Lung (tissue), 11 donors: ENCODE measurements at regions not wholly inside any gene's neighbourhood (a gene's known extent, or its start where the extent isn't known, plus 50 kb on each side); places are given as distances from the start of the nearest gene placed in this dataset.

Experiments used
- ATAC-seq: fragments of 200-7000 bp; cut with Tn5 transposase; one replicate; pipeline ENCODE4 v1.9.1; 2020; ENCODE audit warnings: moderate number of reproducible peaks; ENCODE audit not compliant: insufficient read depth, low FRiP score
- DNase-seq, 3 donors: peaks; one replicate each; pipeline ENCODE4 v3.0.0-alpha.2; 2013 to 2017
- H3K27ac ChIP-seq, 2 donors: one replicate each; pipeline ENCODE4 v1.5.1; 2013; ENCODE audit warnings: mild to moderate bottlenecking in 2 of 2, moderate library complexity in 2 of 2, control low read depth in 1 of 2, inconsistent platforms in 1 of 2, low read depth in 1 of 2, low read length in 1 of 2
- H3K27me3 ChIP-seq, 3 donors: one replicate each; pipeline ENCODE4 v1.5.1; 2013; ENCODE audit warnings: low read length in 2 of 3; ENCODE audit not compliant: control insufficient read depth in 3 of 3, insufficient read depth in 3 of 3
- H3K36me3 ChIP-seq, 4 donors: one replicate each; pipeline ENCODE4 v1.5.1; 2013; ENCODE audit warnings: low read length in 4 of 4, mild to moderate bottlenecking in 1 of 4, moderate library complexity in 1 of 4; ENCODE audit not compliant: control insufficient read depth in 4 of 4, insufficient read depth in 4 of 4
- H3K4me1 ChIP-seq, 5 donors: one replicate each; pipeline ENCODE4 v1.5.1; 2013; ENCODE audit warnings: low read length in 5 of 5, mild to moderate bottlenecking in 2 of 5, moderate library complexity in 1 of 5; ENCODE audit not compliant: control insufficient read depth in 5 of 5, insufficient read depth in 5 of 5
- H3K4me3 ChIP-seq: one replicate; pipeline ENCODE4 v1.5.1; 2013; ENCODE audit warnings: mild to moderate bottlenecking, control low read depth, moderate library complexity
- H3K9ac ChIP-seq, 2 donors: one replicate each; pipeline ENCODE4 v1.5.1; 2013; ENCODE audit warnings: low read length in 2 of 2, control low read depth in 1 of 2; ENCODE audit not compliant: insufficient read depth in 1 of 2
- H3K9me3 ChIP-seq, 4 donors: one replicate each; pipeline ENCODE4 v1.5.1; 2013; ENCODE audit warnings: low read length in 3 of 4, mild to moderate bottlenecking in 1 of 4, moderate library complexity in 1 of 4; ENCODE audit not compliant: control insufficient read depth in 4 of 4, insufficient read depth in 3 of 4
- CTCF ChIP-seq: IDR thresholded peaks from 2 replicates; pipeline ENCODE4 v1.5.1; 2012; ENCODE audit warnings: mild to moderate bottlenecking; ENCODE audit errors: control extremely low read depth, extremely low read depth
- WGBS, 2 donors: extraction: QIAGEN DNeasy Blood & Tissue Kit; methylation state at CpG; one replicate each; pipeline ENCODE4 v1.1.7; 2013; 5-methylcytosine and 5-hydroxymethylcytosine counted together
- donor health status: control.
- donor health status: control.
- donor health status: Bipolar disorder and iron deficiency.
- donor health status: healthy.
- donor health status: DM: yes; HTN: yes; CAD: no.

DNA sequence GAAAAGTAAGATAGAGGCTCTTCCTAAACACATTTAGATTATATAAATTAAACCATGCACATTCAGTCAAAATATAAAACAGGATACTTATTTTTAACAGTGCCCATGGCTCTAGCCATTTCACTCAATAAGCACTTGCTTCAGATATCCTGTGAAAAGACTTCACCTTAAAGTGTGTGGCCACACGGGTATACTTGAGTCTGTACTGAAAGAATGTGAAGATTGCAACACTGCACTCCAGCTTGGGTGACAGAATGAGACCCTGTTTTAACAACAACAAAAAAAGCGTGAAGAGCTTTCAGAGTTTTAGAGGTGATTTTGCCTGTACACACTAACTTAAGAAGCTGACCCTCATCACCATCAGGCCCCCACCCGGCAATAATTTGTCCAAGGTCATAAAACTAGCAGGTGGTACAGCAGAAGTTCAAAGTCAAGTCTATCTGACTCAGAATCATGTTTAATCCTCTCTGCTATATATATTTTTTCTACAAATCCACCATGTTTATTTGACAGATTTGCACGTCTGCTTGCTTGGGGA, 203.5 kb upstream of the GUCY1A2 start:
- no peak for TF ChIP-seq CTCF
- no peaks in the 10 kb centered on the region for H3K36me3 ChIP-seq
- WGBS, 2 donors = 64 to 82% methylated on average over 4 of the region's 4 CpGs
- H3K9me3 ChIP-seq = peaks cover 0 to 3% (median 0%) of the 10 kb centered on the region in 4 donors
- H3K4me3 ChIP-seq = no peak overlapping the region
- no peaks in the 10 kb centered on the region for H3K4me1 ChIP-seq
- DNase-seq = peak; percentile 26 to 72 (median 31)
- H3K9ac ChIP-seq = no peak overlapping the region
- no peak for ATAC-seq
- no peak overlapping the region for H3K27ac ChIP-seq
- H3K27me3 ChIP-seq = no peaks in the 10 kb centered on the region

DNA sequence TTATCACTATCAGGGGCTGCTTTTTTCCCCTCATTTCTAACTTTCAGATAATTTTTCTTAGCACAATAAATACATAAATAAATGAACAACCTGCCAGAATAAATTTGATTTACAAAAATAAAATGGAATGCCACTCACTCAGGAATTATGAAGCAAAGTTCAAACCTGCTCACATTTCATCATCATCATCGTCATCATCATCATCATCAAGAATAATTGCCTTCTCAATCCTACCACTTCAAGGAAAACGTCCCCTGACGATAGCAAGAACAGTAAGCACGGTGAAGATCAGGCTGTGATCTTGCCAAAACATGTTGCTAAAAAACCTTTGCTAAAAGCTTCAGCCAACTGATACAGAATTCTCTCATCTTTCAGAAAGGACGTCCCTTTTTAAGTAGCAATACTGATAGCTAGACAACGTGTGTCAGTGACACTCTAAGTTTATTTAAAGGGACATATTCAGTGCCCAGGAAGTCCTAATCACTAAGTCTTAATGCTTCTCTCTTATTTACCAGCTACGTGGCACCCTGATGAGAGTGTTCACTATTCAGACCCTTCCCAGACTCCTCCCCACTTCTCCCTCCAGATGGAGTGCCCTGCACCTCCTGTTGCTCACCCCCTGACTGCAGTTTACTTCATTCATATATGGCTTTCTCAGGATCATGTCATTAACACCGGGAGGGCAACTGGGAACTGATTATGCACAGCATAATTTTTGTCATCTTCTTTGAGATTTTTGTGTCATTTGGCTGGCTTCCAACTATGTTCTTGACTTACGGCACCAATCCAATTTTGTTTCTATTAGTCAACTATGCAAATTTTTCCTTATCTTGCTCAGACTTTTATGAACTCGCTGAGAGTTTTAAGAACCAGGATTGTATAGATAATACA, 200.1 kb upstream of the GUCY1A2 start:
- Histone ChIP-seq H3K4me1 (no peaks in the 10 kb centered on the region), H3K9ac (no peak overlapping the region), H3K36me3 (no peaks in the 10 kb centered on the region), H3K27ac (no peak overlapping the region), H3K9me3 (peaks cover 0 to 5% (median 0%) of the 10 kb centered on the region in 4 donors), H3K27me3 (no peaks in the 10 kb centered on the region), H3K4me3 (no peak overlapping the region)
- WGBS, 2 donors = 40 to 61% methylated on average over 10 of the region's 10 CpGs
- no peak for TF ChIP-seq CTCF
- DNase-seq (peak in 2 of 3 donors; percentile 25 to 28), ATAC-seq (no peak)

GRCh38 chr11:107217444-107217843, 199.2 kb upstream of the GUCY1A2 start:
- no peak for ATAC-seq

More at GRCh38 chr11:107217444-107217843, 199.2 kb upstream of the GUCY1A2 start:
- no peak for DNase-seq
- no peak overlapping the region for H3K27ac ChIP-seq
- H3K4me3 ChIP-seq = no peak overlapping the region
- 83 to 89% methylated on average over 7 of the region's 7 CpGs for WGBS, 2 donors
- no peaks in the 10 kb centered on the region for H3K27me3 ChIP-seq
- H3K36me3 ChIP-seq = no peaks in the 10 kb centered on the region
- H3K4me1 ChIP-seq = no peaks in the 10 kb centered on the region
- H3K9ac ChIP-seq = no peak overlapping the region
- H3K9me3 ChIP-seq = peaks cover 0 to 5% (median 0%) of the 10 kb centered on the region in 4 donors
- TF ChIP-seq CTCF = no peak
